ENCODE measurements at regions not wholly inside any gene's neighbourhood (a gene's known extent, or its start where the extent isn't known, plus 50 kb on each side); places are given as distances from the start of the nearest gene placed in this dataset.

- Mint-ChIP-seq H3K27ac (no peak overlapping the region), H3K27me3 (no peaks in the 10 kb centered on the region), H3K4me1 (peaks cover 40% of the 10 kb centered on the region), H3K9me3 (ENCODE audit: insufficient read depth) (no peaks in the 10 kb centered on the region), H3K4me3 (no peak overlapping the region)
- DNase-seq: no peak
- ChIA-PET CTCF (interaction anchor here (0.8 kb wide), 1 partner anchor 86 kb away, joined by 3 read pairs; no protein-coding TSS in a partner anchor), POLR2A (interaction anchor here (0.6 kb wide), 1 partner anchor 62 kb away, joined by 3 read pairs; no protein-coding TSS in a partner anchor)
- no peak overlapping the region for H3K4me3 ChIP-seq (ENCODE audit: control extremely low read depth in 1 of 5, extremely low read depth in 1 of 5, insufficient read depth in 1 of 5, low read depth in 2 of 5, low read length in 4 of 5)
- no peaks in the 10 kb centered on the region for H3K27me3 ChIP-seq (replicated peaks in 1 of 4; ENCODE audit: control extremely low read depth in 1 of 4, control insufficient read depth in 3 of 4, insufficient read depth in 4 of 4, low read length in 3 of 4)
- H4K20me1 ChIP-seq (ENCODE audit: control insufficient read depth, insufficient read depth, low read length, poor library complexity, severe bottlenecking): no peaks in the 10 kb centered on the region
- H3K9ac ChIP-seq (ENCODE audit: low read length): no peak overlapping the region
- ATAC-seq (ENCODE audit: low read depth): no peak
- no peak overlapping the region for H2AFZ ChIP-seq (ENCODE audit: insufficient read depth, low read depth, low read length, poor library complexity, severe bottlenecking)
- TF ChIP-seq EZH2 (IDR thresholded peaks at IDR 0.05; ENCODE audit: borderline replicate concordance, insufficient read depth, low read depth, low read length, poor library complexity, severe bottlenecking): no peak
- no peak for TF ChIP-seq CTCF (IDR thresholded peaks at IDR 0.05)
- peaks cover 33 to 38% of the 10 kb centered on the region in 2 donors for H3K4me1 ChIP-seq (ENCODE audit: control insufficient read depth in 2 of 2, insufficient read depth in 2 of 2, low read length in 2 of 2)
- intact Hi-C loops (cut with micrococcal nuclease): no loop called here
- no peak overlapping the region for H3K27ac ChIP-seq (ENCODE audit: low read length in 2 of 2)
- H3K79me2 ChIP-seq (ENCODE audit: control insufficient read depth, insufficient read depth, low read length): no peaks in the 10 kb centered on the region
- no CpG with 5 or more reads among the region's 2 CpGs for WGBS (ENCODE audit: insufficient coverage)
- no peak overlapping the region for H3K4me2 ChIP-seq (replicated peaks; ENCODE audit: low read depth, low read length, poor library complexity, severe bottlenecking)
- no peaks in the 10 kb centered on the region for H3K9me3 ChIP-seq (ENCODE audit: control extremely low read depth in 1 of 3, control insufficient read depth in 2 of 3, insufficient read depth in 1 of 3, low read length in 2 of 3)
- H3K36me3 ChIP-seq (replicated peaks in 1 of 2; ENCODE audit: control extremely low read depth in 1 of 2, control insufficient read depth in 1 of 2, extremely low read depth in 1 of 2, insufficient read depth in 2 of 2, low read length in 1 of 2): no peaks in the 10 kb centered on the region
Measured at GRCh38 chr15:99478977-99479376, 86.8 kb upstream of the MEF2A start.

DNA sequence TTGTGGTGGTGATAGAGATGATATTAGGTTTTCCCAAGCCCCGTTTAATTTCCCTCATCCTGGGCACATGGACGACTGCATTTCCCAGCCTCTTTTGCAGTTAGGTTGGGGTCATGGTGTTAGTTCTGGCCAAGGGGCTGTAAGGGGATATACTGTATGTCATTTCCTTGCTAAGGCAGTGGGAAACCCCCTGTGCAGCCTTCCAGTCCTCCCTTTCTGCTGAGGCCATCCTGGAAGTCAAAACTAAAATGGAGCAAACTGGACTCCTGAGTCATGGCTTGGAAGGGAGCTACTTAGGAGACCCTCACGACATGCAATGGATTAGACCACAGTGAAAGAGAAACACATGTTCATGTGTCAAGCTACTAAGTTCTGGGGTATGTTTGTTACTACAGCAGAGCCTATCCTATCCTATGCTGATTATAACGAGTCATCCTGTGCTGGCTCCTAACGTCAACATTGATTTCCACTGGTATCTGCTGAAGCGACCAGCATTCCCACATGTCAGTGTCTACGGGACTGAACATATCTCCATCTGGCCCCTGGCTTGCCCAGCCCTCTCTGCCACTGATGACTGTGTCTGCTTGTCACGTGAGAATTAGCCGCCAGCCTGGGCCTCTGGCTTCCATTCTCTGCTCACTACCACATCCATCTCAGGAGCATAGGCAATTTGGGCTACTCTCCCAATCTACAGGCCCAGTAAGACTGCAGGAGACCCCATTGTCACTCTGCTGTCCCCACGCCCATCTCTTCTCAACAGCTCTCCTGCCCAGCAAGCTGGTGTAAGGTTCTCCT, 85.6 kb upstream of the MEF2A start:
- H3K27ac Mint-ChIP-seq: peak overlapping the region; percentile 34
- POLR2A ChIA-PET: no interaction called here
- DNase-seq: no peak
- Histone ChIP-seq H3K79me2 (ENCODE audit: control insufficient read depth, insufficient read depth, low read length) (no peaks in the 10 kb centered on the region), H4K20me1 (ENCODE audit: control insufficient read depth, insufficient read depth, low read length, poor library complexity, severe bottlenecking) (no peaks in the 10 kb centered on the region), H3K4me3 (ENCODE audit: control extremely low read depth in 1 of 5, extremely low read depth in 1 of 5, insufficient read depth in 1 of 5, low read depth in 2 of 5, low read length in 4 of 5) (no peak overlapping the region), H3K4me2 (replicated peaks; ENCODE audit: low read depth, low read length, poor library complexity, severe bottlenecking) (no peak overlapping the region), H3K4me1 (ENCODE audit: control insufficient read depth in 2 of 2, insufficient read depth in 2 of 2, low read length in 2 of 2) (peaks cover 29 to 31% of the 10 kb centered on the region in 2 donors), H2AFZ (ENCODE audit: insufficient read depth, low read depth, low read length, poor library complexity, severe bottlenecking) (no peak overlapping the region), H3K27ac (ENCODE audit: low read length in 2 of 2) (no peak overlapping the region), H3K9me3 (ENCODE audit: control extremely low read depth in 1 of 3, control insufficient read depth in 2 of 3, insufficient read depth in 1 of 3, low read length in 2 of 3) (no peaks in the 10 kb centered on the region), H3K36me3 (replicated peaks in 1 of 2; ENCODE audit: control extremely low read depth in 1 of 2, control insufficient read depth in 1 of 2, extremely low read depth in 1 of 2, insufficient read depth in 2 of 2, low read length in 1 of 2) (no peaks in the 10 kb centered on the region), H3K27me3 (replicated peaks in 1 of 4; ENCODE audit: control extremely low read depth in 1 of 4, control insufficient read depth in 3 of 4, insufficient read depth in 4 of 4, low read length in 3 of 4) (no peaks in the 10 kb centered on the region), H3K9ac (ENCODE audit: low read length) (no peak overlapping the region)
- no peaks in the 10 kb centered on the region for H3K9me3 Mint-ChIP-seq (ENCODE audit: insufficient read depth)
- CTCF ChIA-PET: no interaction called here
- intact Hi-C loops (cut with micrococcal nuclease): no loop called here
- WGBS (ENCODE audit: insufficient coverage): 98% methylated on average over 9 of the region's 10 CpGs
- H3K27me3 Mint-ChIP-seq: no peaks in the 10 kb centered on the region
- no peak for ATAC-seq (ENCODE audit: low read depth)
- H3K4me3 Mint-ChIP-seq: no peak overlapping the region
- H3K4me1 Mint-ChIP-seq: peaks cover 37% of the 10 kb centered on the region
- TF ChIP-seq CTCF (IDR thresholded peaks at IDR 0.05) (no peak), EZH2 (IDR thresholded peaks at IDR 0.05; ENCODE audit: borderline replicate concordance, insufficient read depth, low read depth, low read length, poor library complexity, severe bottlenecking) (no peak)
